Fibroblast of the aortic adventitia (primary cell): ENCODE measurements at regions not wholly inside any gene's neighbourhood (a gene's known extent, or its start where the extent isn't known, plus 50 kb on each side); places are given as distances from the start of the nearest gene placed in this dataset.

Source experiments
- DNase-seq: peaks from one replicate; pipeline ENCODE4 v3.0.0-alpha.2; 2010; ENCODE audit warnings: low read depth
- H3K4me3 ChIP-seq: 2 replicates; pipeline ENCODE4 v1.5.1; 2011; ENCODE audit warnings: low read depth, mild to moderate bottlenecking, control low read depth, low read length, moderate library complexity
- TF ChIP-seq, protein P1 (sequence below): IDR thresholded peaks from 2 replicates; pipeline ENCODE4 v1.5.1; 2011; ENCODE audit warnings: mild to moderate bottlenecking, low read length, control low read depth, inconsistent platforms; ENCODE audit not compliant: insufficient read depth

DNA sequence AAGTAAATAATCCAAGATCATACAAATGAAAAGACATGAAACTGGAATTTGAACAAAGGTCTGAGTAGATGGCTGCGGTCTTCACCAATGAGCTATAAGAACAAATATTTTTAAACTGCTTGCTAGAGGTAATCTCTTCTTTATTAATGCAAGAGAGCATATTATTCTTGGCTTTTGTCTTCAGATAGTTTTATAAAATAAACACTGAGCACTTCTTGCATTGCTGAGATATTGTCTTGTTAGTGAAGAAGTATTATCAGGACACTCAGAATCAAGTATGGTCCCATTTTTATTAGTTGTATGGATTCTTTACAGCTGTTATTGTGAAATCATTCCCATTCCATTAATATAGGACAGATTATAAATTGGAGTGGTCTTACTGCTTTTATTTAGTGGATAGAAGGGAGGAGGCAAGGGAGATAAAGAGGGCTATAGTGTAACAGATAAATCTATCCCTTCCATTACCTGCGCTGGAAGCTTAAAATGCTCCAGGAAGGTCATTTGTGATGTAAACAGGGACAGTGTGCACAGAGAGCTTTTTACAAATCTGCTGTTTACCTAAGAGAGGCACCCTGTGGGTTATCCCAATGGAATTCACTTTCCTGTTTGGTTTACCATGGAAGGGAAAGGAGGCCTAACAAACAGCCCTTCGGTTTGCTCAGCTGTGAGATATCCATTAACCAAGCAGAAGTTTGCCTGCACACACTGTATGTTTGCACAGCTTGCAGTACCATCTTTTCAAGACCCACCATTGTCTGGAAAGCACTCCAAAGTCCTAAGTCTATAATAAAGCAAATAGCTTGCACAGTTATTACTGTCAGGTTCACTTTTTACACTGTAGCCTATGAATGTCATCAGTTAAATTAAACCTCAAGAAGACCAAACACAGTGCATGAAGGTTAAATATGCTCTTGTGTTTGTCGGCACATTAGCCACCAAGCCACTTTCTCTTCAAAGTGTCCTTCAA is 347.7 kb upstream of the TGFBR2 start:
- TF ChIP-seq, protein P1, sequence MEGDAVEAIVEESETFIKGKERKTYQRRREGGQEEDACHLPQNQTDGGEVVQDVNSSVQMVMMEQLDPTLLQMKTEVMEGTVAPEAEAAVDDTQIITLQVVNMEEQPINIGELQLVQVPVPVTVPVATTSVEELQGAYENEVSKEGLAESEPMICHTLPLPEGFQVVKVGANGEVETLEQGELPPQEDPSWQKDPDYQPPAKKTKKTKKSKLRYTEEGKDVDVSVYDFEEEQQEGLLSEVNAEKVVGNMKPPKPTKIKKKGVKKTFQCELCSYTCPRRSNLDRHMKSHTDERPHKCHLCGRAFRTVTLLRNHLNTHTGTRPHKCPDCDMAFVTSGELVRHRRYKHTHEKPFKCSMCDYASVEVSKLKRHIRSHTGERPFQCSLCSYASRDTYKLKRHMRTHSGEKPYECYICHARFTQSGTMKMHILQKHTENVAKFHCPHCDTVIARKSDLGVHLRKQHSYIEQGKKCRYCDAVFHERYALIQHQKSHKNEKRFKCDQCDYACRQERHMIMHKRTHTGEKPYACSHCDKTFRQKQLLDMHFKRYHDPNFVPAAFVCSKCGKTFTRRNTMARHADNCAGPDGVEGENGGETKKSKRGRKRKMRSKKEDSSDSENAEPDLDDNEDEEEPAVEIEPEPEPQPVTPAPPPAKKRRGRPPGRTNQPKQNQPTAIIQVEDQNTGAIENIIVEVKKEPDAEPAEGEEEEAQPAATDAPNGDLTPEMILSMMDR = no peak
- no peak overlapping the region for H3K4me3 ChIP-seq
- no peak for DNase-seq

DNA sequence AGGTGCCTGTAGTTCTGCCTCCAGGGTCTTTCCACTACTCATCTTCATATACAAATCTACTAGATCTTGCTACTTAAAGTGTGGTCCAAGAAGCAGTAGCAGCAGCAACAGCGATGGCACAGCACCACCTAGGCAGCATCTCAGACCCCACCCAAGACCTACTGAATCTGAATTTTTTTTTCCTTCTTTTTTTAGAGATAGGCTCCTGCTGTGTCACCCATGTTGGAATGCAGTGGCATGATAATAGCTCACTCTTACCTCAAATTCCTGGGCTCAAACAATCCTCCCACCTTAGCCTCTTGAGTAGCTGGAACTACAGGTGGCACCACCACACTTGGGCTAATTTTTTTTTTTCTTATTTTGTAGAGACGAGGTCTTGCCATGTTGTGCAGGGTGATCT is 346.7 kb upstream of the TGFBR2 start:
- no peak overlapping the region for H3K4me3 ChIP-seq
- DNase-seq = no peak
- TF ChIP-seq, protein P1 = no peak

DNA sequence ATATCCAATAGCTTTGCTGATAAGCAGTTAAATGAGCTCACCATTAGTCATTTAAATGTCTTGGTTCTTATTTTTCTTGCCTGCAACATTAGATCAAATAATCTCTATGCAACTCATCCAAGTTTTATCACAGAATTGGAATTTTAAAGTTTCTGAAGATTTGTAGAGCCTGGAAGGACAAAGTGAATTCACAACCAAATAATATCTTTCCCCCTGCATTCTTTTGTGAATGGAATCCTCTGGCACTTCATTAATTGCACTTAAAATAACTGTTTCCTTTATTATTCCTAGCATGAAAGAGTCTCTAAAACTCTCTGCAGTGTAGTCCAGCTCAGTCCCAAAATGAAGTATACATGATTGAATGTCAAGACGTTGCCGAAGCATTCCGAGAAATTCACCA is 345.6 kb upstream of the TGFBR2 start:
- TF ChIP-seq, protein P1 = no peak
- DNase-seq = peak; percentile 69

DNA sequence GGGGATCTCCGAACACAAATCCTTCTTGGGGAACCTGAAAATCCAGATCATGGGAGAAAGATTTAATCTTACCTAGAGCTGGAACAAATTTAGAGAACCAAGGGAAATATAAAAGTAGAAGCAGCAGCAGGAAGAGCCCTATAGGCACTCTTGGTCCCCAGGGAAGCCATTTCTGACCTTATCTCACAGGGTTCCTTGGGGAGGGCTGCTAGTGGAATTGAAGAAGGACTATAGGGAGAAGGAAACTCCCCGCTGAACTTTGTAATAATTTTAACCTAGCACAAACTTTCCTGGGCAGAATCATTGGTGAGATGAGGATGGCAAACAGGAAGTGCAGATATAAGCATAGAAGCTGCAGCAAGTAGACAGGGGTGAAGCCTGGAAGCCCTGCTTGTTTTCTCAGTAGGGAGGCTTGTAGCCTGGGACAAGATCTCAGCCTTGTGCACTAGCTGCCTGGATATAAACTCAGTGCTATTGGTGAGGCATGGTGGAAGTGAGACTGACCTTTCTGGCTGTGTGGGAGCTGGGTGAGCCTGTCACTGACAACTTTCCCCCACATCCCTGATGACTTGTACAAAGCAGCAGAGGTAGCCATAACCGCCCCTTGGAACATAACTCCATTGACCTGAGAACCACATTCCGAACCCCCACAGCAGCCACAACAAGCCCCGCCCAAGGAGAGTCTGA is 343.0 kb upstream of the TGFBR2 start:
- no peak overlapping the region for H3K4me3 ChIP-seq
- TF ChIP-seq, protein P1 = no peak
- DNase-seq = no peak

More for the DNA sequence above, 345.6 kb upstream of the TGFBR2 start:
- no peak overlapping the region for H3K4me3 ChIP-seq

DNA sequence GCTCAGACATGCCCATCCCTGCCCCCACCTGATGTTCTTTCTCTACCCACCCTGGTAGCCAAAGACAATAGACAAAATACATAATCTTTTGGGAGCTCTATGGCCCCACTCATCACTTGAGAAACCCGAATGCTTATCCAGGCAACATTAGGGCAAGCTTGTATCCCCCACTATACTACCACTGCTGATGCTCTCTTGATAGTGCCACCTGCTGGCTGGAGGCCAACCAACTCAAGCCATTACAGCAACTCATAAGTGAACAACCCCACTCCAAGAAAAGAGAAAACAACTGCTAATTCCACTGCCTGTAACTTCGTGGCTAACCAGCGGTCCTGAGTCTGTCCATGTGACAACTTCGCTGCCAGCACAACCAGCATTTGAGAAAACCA is 342.5 kb upstream of the TGFBR2 start:
- no peak overlapping the region for H3K4me3 ChIP-seq
- TF ChIP-seq, protein P1 = no peak
- DNase-seq = no peak

DNA sequence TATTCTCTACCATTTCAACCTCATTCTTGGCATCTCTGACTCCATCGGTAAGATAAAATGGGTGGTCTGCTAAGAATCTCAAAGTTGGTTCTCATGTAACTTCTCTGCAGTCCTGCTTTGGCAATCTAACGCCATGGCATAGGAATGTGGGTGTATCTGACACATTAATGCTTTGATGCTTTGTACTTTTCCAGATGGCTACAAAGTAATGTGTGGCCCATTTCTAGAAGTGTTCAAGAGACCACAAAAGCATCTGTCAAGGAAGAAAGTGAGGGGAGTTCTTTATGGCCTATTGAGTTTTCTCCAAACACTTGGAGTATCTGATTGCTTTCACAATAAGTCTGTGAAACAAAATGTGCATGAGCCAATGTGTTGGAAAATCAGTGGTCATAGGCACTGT is 339.9 kb upstream of the TGFBR2 start:
- H3K4me3 ChIP-seq = no peak overlapping the region
- peak; percentile 50 for DNase-seq
- TF ChIP-seq, protein P1 = no peak
